ENCODE measurements at regions not wholly inside any gene's neighbourhood (a gene's known extent, or its start where the extent isn't known, plus 50 kb on each side); places are given as distances from the start of the nearest gene placed in this dataset.

- TF ChIP-seq, protein P1, sequence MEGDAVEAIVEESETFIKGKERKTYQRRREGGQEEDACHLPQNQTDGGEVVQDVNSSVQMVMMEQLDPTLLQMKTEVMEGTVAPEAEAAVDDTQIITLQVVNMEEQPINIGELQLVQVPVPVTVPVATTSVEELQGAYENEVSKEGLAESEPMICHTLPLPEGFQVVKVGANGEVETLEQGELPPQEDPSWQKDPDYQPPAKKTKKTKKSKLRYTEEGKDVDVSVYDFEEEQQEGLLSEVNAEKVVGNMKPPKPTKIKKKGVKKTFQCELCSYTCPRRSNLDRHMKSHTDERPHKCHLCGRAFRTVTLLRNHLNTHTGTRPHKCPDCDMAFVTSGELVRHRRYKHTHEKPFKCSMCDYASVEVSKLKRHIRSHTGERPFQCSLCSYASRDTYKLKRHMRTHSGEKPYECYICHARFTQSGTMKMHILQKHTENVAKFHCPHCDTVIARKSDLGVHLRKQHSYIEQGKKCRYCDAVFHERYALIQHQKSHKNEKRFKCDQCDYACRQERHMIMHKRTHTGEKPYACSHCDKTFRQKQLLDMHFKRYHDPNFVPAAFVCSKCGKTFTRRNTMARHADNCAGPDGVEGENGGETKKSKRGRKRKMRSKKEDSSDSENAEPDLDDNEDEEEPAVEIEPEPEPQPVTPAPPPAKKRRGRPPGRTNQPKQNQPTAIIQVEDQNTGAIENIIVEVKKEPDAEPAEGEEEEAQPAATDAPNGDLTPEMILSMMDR (IDR thresholded peaks at IDR 0.05), result no peak
- TF ChIP-seq POLR2AphosphoS5 (IDR thresholded peaks at IDR 0.05), result no peak
Measured at GRCh38 chr2:117720765-117721164, 93.7 kb upstream of the DDX18 start.

All from gastroesophageal sphincter (tissue), 3 donors.